Loucy (cell line): ENCODE measurements at regions not wholly inside any gene's neighbourhood (a gene's known extent, or its start where the extent isn't known, plus 50 kb on each side); places are given as distances from the start of the nearest gene placed in this dataset.

Source experiments
- H2AFZ ChIP-seq: fragments of 200-600 bp; sonication (generic); 2 replicates; pipeline ENCODE4 v1.6.0; 2016; ENCODE audit warnings: antibody characterized with exemption, mild to moderate bottlenecking, low read length, moderate library complexity
- H3F3A ChIP-seq: fragments of 200-600 bp; 2 replicates; pipeline ENCODE4 v1.6.0; 2016; ENCODE audit warnings: antibody characterized with exemption, low read depth, mild to moderate bottlenecking
- H3K27me3 ChIP-seq: fragments of 200-600 bp; sonication (generic); 2 replicates; pipeline ENCODE4 v1.6.1; 2014; ENCODE audit warnings: low read length, mild to moderate bottlenecking; ENCODE audit not compliant: insufficient read depth, poor library complexity, severe bottlenecking
- H3K36me3 ChIP-seq: fragments of 200-600 bp; sonication (generic); 2 replicates; pipeline ENCODE4 v1.6.1; 2016; ENCODE audit warnings: low read length; ENCODE audit not compliant: insufficient read depth
- H3K4me1 ChIP-seq: fragments of 200-600 bp; sonication (generic); 2 replicates; pipeline ENCODE4 v1.5.1; 2014; ENCODE audit warnings: low read length, mild to moderate bottlenecking; ENCODE audit not compliant: insufficient read depth, poor library complexity, severe bottlenecking
- H3K4me2 ChIP-seq: fragments of 200-600 bp; sonication (generic); 2 replicates; pipeline ENCODE4 v1.6.0; 2014; ENCODE audit warnings: antibody characterized with exemption, low read length, low read depth, mild to moderate bottlenecking; ENCODE audit not compliant: poor library complexity, severe bottlenecking
- H3K4me3 ChIP-seq: fragments of 200-600 bp; sonication (generic); 2 replicates; pipeline ENCODE4 v1.5.1; 2014; ENCODE audit warnings: low read length, mild to moderate bottlenecking, mixed read lengths; ENCODE audit not compliant: poor library complexity, severe bottlenecking
- H3K79me2 ChIP-seq: fragments of 200-600 bp; sonication (generic); 2 replicates; pipeline ENCODE4 v1.6.1; 2014; ENCODE audit warnings: low read length; ENCODE audit not compliant: insufficient read depth
- H3K9ac ChIP-seq: fragments of 200-600 bp; sonication (generic); 2 replicates; pipeline ENCODE4 v1.6.0; 2014; ENCODE audit warnings: mild to moderate bottlenecking, low read depth, low read length, moderate library complexity; ENCODE audit not compliant: poor library complexity, severe bottlenecking
- H3K9me2 ChIP-seq: fragments of 200-600 bp; sonication (generic); replicated peaks from 2 replicates; pipeline ENCODE4 v1.6.1; 2016; ENCODE audit warnings: low read depth, low read length, mixed read lengths
- H3K9me3 ChIP-seq: fragments of 200-600 bp; sonication (generic); 2 replicates; pipeline ENCODE4 v1.6.1; 2014; ENCODE audit warnings: mild to moderate bottlenecking, antibody characterized with exemption, low read length, low read depth; ENCODE audit not compliant: insufficient read depth
- H4K20me1 ChIP-seq: fragments of 200-600 bp; sonication (generic); 2 replicates; pipeline ENCODE4 v1.6.0; 2014; ENCODE audit warnings: antibody characterized with exemption, low read length, mild to moderate bottlenecking; ENCODE audit not compliant: insufficient read depth, poor library complexity, severe bottlenecking
- CTCF ChIP-seq: fragments of 200-600 bp; sonication (generic); conservative IDR thresholded peaks from 2 replicates; pipeline ENCODE4 v1.5.1; 2014; ENCODE audit warnings: mild to moderate bottlenecking, antibody characterized with exemption, low read length
- EZH2phosphoT487 ChIP-seq: fragments of 200-600 bp; IDR thresholded peaks from 2 replicates; pipeline ENCODE4 v1.6.1; 2018; ENCODE audit warnings: antibody characterized with exemption, mild to moderate bottlenecking, moderate library complexity, borderline replicate concordance

- H3K9me3 ChIP-seq = peaks cover 12% of the 10 kb centered on the region
- no peaks in the 10 kb centered on the region for H3K9me2 ChIP-seq
- no peak overlapping the region for H3K9ac ChIP-seq
- TF ChIP-seq CTCF (no peak), EZH2phosphoT487 (no peak)
- H3K79me2 ChIP-seq = no peaks in the 10 kb centered on the region
- H4K20me1 ChIP-seq = no peaks in the 10 kb centered on the region
- H3K4me1 ChIP-seq = peaks cover 34% of the 10 kb centered on the region
- H3F3A ChIP-seq = 0 out of 2 replicates have a peak, but pooled peaks cover 10% of the 10 kb centered on the region
- H2AFZ ChIP-seq = no peak overlapping the region
- H3K4me3 ChIP-seq = no peak overlapping the region
- no peak overlapping the region for H3K4me2 ChIP-seq
- H3K36me3 ChIP-seq = no peaks in the 10 kb centered on the region
- no peaks in the 10 kb centered on the region for H3K27me3 ChIP-seq
These were observed 118.6 kb downstream of the NAA11 start for GRCh38 chr4:79207281-79207680.

- Histone ChIP-seq H2AFZ (no peak overlapping the region), H3F3A (0 out of 2 replicates have a peak, but pooled peaks cover 8% of the 10 kb centered on the region), H3K79me2 (no peaks in the 10 kb centered on the region), H3K4me2 (no peak overlapping the region), H3K4me3 (no peak overlapping the region), H3K27me3 (no peaks in the 10 kb centered on the region), H3K36me3 (no peaks in the 10 kb centered on the region), H3K9me3 (peaks cover 12% of the 10 kb centered on the region), H3K9ac (no peak overlapping the region), H3K9me2 (no peaks in the 10 kb centered on the region), H3K4me1 (peaks cover 28% of the 10 kb centered on the region), H4K20me1 (no peaks in the 10 kb centered on the region)
- TF ChIP-seq CTCF = no peak
These were observed 119.2 kb downstream of the NAA11 start for GRCh38 chr4:79206660-79207059.

- no peak overlapping the region for H3K4me3 ChIP-seq
- H4K20me1 ChIP-seq = no peaks in the 10 kb centered on the region
- peaks cover 12% of the 10 kb centered on the region for H3K9me3 ChIP-seq
- no peaks in the 10 kb centered on the region; the same call in 1 of the 2 replicates for H3F3A ChIP-seq
- peaks cover 19% of the 10 kb centered on the region for H3K4me1 ChIP-seq
- H2AFZ ChIP-seq = no peak overlapping the region
- H3K27me3 ChIP-seq = no peaks in the 10 kb centered on the region
- no peaks in the 10 kb centered on the region for H3K36me3 ChIP-seq
- H3K9ac ChIP-seq = no peak overlapping the region
- H3K79me2 ChIP-seq = no peaks in the 10 kb centered on the region
- TF ChIP-seq EZH2phosphoT487 = no peak
- no peak for TF ChIP-seq CTCF
- no peaks in the 10 kb centered on the region for H3K9me2 ChIP-seq
- no peak overlapping the region for H3K4me2 ChIP-seq
These were observed 120.7 kb downstream of the NAA11 start for GRCh38 chr4:79205121-79205520.
